NOMO-1 (cell line): ENCODE measurements at regions not wholly inside any gene's neighbourhood (a gene's known extent, or its start where the extent isn't known, plus 50 kb on each side); places are given as distances from the start of the nearest gene placed in this dataset.
"Not testable (repeated sequence)": the region's sequence is repeated elsewhere in the genome, so short reads cannot be mapped to it uniquely, and the experiment has no call there.

ENCODE experiments used
- DNase-seq, 2 experiments: peaks; one replicate each; lab custom pipeline; 2025; ENCODE audit not compliant: unreplicated experiment in 2 of 2; lab: John Stamatoyannopoulos, UW

DNA sequence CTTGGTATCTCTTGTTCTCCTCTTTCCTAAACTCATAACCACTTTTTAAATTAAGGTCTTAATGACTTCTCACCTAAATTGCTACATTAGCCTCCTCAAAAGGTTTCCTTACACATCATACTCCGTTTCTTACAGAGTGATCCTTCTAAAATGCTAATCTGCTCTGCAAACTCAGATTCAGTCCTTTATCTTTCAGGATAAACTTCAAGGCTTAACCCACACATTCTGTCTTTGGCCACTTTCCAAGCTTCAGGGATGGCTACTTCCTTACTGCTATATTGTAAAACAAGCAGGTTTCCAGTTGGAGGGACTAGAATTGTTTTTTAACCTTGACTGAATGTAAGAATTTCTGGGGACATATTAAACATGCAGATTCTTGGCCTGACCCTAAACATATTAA lies 105.5 kb upstream of the CHD1 start:
- DNase-seq, result no peak

DNA sequence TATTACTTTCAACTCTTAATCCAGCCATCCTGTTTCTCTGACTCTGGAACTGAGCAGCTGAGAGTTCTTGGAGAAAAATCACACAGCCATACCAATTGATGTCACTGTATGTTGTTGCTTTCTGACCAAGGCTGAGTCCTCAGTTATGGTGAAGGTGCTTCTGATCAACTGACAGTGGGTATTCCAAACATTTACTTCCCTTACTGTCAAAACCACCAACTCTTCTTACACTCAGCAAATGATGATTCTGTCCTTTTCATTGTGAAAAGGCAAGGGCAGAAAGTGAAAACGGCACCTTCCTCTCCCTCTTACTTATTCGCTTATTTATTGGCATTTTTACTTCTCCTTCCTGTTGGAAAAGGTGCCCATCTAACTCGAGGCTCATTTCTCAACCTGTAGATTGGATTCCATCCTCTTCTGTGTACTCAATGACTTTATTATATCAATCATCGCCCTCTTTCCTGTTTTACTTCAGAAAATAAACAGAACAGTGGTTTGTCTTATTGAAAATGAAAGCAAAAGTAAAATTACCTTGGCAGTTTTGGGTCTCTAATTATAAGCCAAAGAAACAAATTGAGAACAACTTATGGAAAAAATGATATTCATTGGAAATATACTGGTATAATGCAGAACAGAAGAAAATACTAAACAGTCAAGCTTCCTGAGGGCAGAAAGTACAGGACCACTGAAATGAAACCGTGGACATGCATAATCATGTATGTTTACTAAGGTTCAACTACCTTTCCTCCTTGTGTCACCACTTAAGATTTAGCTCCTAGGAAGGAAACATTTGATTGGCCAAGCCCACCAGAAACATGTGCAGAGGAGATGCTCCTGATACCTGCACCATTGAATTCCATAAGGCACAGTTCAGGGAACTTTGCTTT lies 104.5 kb upstream of the CHD1 start:
- no peak for DNase-seq

DNA sequence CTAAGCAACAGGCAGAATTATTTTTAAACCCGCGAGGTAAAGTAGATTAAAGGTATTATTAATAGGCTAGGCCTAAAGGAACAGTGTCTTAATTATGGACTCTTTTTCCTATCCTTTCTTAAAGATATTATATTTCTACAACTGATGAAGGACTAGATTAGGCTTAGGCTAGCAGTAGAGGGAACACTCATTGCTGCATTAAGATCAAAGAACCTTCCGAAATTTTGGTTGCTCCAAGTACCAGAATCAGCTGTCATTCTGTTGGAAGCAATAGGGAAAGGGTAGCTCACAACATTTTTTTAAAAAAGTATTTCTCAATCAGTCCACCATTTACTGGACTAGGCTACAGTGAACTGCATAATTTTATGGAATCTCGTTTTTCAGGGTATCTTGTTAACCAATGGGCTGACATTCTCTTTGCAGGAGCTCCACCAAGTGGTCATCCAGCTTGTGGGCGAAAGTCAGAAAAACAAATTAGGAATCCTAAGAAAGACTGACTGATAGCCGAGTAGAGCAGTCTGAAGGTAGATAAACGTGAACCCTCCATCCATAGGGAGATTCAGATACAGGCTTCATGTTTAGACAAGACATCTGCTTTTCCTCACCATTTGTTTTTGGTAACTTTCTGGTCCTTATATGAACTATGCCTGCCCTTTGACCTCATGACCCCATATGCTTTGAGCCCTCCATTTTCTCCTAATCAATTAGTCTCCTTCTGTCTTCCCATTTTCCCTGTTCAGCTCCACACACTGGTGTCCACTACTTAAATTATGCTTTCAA lies 103.6 kb upstream of the CHD1 start:
- peak; percentile 29 to 71 for DNase-seq

DNA sequence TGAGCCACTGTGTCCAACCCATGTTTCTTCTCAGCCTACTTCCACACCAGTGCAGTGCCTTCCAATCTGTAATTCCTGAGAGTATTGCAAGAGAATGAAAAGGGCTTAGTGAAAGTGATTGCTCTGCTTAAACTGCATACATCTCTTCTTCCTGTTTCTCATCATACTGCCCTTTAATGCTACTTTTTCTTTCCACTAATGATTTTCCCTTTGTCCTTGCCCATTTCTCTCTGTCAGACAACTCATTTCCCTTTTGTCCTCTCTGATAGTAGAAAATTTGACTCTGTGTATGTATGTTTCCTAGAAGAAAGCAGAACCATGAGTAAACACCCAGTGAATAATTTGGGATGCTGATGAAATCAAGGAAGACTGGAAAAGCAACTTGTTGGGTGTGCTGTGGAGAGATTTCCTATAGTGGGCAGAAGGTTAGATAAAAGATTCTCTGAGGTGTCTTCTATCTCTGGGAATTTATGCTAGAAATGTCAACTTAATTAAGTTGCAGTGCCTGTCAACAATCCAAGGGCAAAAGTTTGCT lies 102.2 kb upstream of the CHD1 start:
- peak in 1 of 2 experiments; percentile 11 for DNase-seq

DNA sequence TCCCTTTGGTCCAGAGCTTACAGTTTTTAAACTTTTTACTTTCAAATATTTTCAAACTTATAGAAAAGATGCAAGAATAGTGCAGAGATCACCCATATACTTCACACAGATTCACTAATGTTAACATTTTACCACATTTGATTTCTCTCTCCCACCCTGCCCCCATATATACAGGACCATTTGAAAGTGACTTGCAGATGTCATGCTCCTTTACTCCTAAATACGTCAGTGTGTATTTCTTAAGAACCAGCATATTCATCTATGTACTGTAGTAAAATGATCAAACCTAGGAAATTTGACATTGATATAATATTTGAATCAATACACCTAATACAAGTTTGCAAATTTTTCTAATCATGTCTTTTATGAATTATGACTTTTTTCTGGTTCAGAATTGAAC lies 100.4 kb upstream of the CHD1 start:
- DNase-seq, result no peak

DNA sequence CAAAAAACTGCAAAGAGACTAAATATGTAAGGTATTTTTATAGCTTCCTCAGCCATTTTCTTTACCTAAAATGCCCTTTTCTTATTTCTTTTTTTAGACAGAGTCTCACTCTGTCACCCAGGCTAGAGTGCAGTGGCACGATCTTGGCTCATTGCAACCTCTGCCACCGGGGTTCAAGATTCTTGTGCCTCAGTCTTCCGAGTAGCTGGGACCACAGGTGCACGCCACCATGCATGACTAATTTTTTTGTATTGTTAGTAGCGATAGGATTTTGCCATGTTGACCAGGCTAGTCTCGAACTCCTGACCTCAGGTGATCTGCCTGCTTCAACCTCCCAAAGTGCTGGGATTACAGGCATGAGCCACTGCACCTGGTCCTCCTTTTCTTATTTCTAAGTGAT lies 99.4 kb upstream of the CHD1 start:
- not testable (repeated sequence) for DNase-seq

DNA sequence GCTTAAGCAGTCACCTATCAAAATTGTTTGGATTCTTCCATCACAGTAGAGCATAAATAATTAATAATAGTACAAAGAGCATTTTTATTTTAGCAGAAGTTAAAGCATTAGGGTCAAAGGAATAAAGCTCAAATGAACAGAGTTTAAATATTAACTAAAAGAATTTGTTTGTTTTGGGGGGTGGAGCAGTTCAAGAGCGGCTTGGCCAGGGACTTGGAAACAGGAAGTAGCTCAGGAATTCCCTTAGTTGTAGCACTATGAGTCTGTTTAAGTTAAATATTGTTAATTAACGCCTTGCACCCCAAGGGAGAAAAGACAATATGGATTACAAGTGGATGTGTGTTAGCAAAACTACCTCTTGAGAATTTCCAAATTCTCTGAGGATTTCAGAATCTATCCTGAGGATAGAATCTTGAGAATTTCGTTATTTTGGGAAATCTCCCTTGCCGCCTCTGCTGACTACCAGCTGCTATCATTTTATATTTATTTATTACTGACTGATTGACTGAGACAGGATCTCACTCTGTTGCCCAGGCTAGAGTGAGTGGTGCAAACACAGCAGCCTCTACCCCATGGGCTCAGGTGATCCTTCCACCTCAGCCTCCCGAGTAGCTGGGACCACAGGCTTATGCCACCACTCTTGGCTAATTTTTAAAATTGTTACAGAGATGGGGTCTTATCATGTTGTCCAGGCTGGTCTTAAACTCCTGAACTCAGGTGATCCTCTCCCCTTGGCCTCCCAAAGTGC lies 96.7 kb upstream of the CHD1 start:
- no peak for DNase-seq

DNA sequence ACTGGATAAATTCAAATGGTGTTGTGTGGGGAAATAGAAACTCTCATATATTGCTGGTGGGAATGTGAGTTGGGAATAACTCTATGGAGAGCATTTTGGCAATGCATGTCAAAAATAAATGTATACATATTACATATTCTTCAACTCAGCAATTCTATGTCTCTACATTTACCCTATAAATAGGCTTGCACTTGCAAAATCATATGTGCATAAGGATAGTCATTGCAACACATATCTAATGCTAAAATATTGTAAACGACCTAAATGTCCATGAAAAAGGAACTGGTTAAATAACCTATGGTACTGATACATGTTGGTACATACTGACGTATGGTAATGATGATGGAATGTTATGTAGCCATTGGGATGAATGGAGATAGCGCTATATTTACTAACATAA lies 94.5 kb upstream of the CHD1 start:
- peak; percentile 48 to 81 for DNase-seq

DNA sequence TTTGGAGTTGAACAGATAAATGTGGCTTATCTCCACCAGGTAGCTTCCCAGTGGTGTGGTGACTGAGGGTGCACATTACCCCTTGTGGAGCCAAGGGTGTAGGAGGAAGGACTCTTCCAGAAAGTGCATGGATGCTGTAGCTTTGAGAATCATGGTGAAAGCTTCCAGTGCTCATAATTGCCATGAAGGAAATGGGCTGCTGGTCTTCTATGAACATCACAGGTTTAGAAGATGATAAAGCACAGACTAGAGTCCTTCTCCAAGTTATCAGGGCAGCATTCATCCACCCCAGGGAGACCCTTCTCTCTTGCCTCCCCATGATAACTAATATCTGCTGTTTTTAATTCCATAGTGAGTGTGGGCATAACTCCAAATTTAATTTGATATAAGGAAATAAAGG lies 93.4 kb upstream of the CHD1 start:
- DNase-seq, result no peak

DNA sequence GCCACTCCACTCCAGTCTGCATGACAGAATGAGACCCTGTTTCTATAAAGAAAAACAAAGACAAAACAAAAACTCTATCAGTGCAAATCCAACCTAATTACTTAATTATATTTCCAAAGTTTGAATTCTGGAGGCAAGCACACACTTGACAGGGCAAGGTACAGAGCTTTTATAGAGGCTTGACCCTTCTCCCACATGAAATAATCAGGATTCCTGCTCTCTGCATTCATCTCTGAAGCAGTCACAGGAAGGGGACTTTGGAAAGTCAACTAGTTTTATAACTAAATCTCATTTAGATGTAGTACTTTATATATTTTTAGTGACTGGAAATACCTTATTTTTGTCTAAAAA lies 91.9 kb upstream of the CHD1 start:
- no peak for DNase-seq

DNA sequence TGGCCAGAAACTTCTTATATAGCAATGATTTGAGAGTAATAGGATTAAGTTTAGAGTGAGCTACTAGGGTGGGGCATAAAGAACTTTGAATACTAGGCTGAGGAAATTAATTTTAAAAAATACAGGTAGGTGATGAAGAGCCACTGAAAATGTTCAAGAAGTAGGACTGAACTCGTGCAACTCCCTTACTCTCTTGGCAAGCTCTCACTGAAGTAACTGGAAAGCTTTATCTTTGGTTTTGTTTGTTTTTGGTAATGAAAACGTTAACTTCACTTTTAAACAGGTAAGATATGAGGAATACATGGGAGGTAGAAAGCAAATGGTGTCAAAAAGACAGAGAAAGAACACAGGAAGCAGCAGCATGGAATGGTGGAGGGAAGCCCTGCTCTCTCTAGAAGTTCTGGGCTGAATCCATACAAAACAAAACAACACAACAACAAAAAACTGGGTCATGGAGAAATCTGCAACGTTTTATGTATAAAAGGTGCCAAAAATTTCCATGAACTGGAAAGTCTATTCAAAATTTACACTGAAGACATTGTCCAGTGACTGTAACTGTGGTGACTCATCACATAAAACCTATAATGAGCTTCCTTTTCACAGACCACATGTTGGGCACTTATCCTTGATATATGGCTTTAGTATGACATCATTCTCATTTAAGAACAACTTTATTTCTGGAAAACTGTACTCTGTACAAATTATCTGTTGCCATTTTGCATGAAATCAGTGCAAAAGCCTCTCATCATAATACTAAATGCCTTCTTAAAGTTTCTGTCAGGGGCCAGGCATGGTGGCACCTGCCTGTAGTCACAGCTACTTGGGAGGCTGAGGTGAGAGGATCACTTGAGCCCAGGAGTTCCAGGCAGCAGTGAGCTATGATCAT lies 91.2 kb upstream of the CHD1 start:
- DNase-seq, result peak in 1 of 2 experiments; percentile 94

DNA sequence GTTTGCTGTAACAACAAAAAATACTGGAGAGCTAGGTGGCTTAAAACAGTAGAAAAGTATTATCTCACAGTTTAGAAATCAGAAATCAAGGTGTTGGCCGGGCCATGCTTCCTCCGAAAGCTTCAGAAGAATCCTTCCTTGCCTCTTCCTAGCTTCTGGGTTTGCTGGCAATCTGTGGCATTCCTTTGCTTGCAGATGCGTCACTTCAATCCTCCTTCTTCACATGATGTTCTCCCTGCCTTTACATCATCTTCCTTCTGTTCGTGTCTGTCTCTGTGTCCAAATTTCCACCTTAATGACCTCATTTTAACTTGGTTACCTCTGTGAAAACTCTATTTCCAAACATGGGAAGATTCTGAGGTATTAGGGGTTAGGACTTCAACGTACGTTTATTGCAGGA lies 90.4 kb upstream of the CHD1 start:
- no peak for DNase-seq

DNA sequence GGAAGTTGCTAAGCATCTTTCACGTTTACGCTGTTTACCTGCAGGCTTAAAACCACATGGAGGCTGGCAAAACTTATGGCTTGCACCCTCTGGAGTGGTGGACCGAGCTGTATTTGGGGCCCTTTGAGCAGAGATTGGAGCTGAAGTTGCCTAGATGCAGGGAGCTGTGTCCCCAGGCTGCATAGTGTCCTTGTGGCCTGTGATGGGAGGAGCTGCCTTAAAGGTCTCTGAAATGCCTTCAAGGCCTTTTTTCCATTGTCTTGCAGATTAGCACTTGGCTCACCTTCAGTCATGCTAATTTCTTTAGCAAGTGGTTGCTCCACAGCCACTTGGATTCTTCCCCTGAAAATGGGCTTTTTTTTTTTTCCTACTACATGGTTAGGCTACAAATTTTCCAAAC lies 81.5 kb upstream of the CHD1 start:
- no peak for DNase-seq

DNA sequence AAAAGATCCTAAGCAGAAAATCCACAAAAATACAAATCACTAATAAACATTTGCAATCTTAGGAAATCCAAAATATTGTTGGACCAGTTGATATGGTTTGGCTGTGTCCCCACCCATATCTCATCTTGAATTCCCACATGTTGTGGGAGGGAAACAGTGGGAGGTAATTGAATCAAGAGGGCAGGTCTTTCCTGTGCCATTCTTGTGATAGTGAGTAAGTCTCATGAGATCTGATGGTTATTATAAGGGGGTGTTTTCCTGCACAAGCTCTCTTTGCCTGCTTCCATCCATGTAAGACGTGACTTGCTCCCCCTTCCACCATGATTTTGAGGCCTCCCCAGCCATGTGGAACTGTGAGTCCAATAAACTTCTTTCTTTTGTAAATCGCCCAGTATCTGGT lies 79.2 kb upstream of the CHD1 start:
- DNase-seq, result not testable (repeated sequence)

DNA sequence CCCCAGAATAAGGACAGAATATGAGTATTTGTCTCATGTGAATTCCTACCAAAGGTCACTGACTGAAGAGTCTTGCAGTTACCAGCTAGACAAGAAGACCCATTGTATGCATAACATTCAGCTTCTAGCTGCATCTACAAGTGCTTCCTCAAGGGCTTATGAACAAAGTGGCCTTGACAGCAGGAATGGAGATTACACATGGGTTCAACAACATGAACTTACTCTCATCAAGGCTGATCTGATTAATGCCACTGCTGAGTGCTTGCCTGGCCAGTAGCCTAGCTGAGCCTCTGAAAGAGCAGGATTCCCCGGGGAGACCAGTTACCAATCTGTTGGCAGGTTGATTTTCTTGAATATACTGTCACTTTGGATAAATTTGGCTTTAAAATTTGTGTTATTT lies 76.7 kb upstream of the CHD1 start:
- no peak for DNase-seq

DNA sequence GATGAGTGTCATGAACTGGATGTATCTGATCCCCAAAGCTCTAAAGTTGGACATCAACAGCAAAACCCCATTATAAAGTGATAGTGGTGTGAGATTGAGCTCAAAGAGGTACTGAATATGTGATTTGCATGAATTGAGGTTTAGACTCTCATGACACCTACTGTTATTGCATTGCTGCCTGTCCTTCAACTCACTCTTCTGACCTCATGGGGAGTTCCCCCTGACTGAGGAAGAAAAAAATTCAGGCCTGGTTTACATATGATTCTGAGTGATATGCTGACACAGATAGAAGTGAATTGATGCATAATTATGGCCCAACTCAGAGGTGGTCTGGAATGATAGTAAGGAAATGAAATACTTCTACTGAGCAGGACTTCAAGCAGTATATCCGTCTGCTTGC lies 76.2 kb upstream of the CHD1 start:
- DNase-seq, result no peak

DNA sequence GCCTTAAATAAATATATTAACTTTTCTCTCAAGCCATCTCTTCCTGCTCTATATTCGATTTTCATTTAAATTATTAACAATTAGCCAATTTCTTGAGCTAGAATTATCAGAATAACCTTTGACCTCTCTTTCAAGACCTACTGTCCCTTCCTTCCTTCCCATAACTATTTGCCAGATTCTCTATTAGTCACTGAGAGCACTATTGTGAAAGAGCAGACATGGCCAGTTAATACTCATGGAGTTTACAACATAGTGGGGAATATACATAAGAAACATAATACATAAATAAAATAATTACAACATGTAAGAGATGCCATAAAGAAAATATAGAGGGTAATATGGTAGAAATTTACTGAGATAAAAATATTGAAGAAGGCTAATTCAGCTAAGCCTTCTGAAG lies 72.1 kb upstream of the CHD1 start:
- no peak for DNase-seq

DNA sequence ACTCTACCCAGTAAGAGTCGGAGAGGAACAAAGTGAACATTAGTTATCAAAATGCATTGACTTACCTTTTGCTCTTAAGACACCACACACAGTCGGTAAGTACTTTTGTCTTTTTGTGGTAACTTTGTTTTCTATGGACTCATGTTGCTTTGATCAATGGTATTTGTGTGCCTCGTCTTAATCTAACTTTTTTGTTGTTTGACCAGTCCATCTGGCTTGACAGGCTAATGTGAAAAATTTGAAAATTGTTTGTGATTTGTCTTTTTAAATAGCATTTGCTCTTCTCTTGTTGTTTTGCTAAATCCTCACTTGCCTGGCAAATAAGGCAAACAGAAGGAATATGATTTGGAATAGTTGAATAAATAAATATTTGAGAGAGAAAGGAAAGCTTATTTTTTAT lies 71.4 kb upstream of the CHD1 start:
- DNase-seq, result no peak

DNA sequence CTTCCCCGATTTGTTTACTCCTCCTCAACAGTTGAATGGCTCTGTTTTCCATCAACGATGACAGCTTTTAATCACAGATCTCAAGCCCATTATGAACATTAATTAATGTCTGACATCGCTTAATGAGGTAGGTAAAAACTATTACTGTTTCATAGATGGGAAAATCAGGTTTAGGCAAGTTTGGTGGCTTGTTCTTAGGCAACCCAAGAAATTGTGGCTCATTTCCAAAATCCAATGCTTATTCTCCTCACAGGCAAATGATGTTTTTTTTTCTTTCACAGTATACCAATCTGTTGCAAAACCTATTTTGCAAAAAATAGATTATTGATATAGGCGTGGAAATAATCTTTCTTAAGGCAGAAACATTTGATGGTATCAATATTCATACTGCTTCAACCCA lies 70.8 kb upstream of the CHD1 start:
- no peak for DNase-seq

DNA sequence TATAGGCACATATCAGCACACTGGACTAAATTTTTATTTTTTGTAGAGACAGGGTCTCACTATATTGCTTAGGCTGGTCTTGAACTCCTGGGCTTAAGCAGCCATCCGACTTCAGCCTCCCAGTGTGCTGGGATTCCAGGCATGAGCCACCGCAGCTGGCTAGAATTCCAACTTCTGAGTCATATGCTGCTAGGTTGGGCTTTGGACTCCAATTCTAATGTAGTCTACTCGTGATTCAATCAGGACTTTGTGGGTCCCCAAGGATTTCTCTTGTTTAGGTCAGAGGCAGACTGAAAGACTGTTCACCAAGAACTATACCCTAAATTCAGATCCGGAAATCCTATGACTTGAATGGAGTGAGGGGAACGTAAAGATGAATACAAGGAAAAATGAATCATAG lies 68.2 kb upstream of the CHD1 start:
- no peak for DNase-seq
